H1 (cell line): ENCODE measurements at regions not wholly inside any gene's neighbourhood (a gene's known extent, or its start where the extent isn't known, plus 50 kb on each side); places are given as distances from the start of the nearest gene placed in this dataset.

Experiments
- CTCF ChIA-PET: fragments of 300-600 bp; sonication (Branson Sonifier 250); formaldehyde crosslinking; loops from one replicate; lab custom pipeline; 2021; ENCODE audit not compliant: partially characterized antibody; lab: Charles Lee
- POLR2A ChIA-PET: fragments of 300-600 bp; sonication (Branson Sonifier 250); formaldehyde crosslinking; loops from one replicate; lab custom pipeline; 2021; ENCODE audit warnings: inconsistent platforms; ENCODE audit not compliant: partially characterized antibody; lab: Charles Lee
- DNase-seq, 2 experiments: peaks; one replicate each; pipeline versions ENCODE4 v3.0.0 to v3.0.0-alpha.2; 2010 to 2022; ENCODE audit warnings: low spot score in 2 of 2, low read depth in 1 of 2, mixed read lengths in 1 of 2
- FAIRE-seq: peaks from 2 replicates; lab custom pipeline; 2011; peaks lifted over from hg19 to GRCh38; lab: Jason Lieb, UNC
- H2AFZ ChIP-seq: 2 replicates; pipeline ENCODE4 v1.8.1; 2012; ENCODE audit warnings: low read length, inconsistent platforms
- H2AK5ac ChIP-seq: 2 replicates; pipeline ENCODE4 v1.6.1; 2013; ENCODE audit warnings: low read depth, low read length
- H2BK120ac ChIP-seq: replicated peaks from 2 replicates; pipeline ENCODE3; 2013; ENCODE audit warnings: low read depth, low read length, inconsistent platforms
- H2BK12ac ChIP-seq: 2 replicates; pipeline ENCODE4 v1.6.1; 2013; ENCODE audit warnings: low read depth, low read length
- H2BK15ac ChIP-seq: 2 replicates; pipeline ENCODE4 v1.6.1; 2013; ENCODE audit warnings: low read length
- H2BK20ac ChIP-seq: 2 replicates; pipeline ENCODE4 v1.6.1; 2013; ENCODE audit warnings: low read length
- H2BK5ac ChIP-seq: 2 replicates; pipeline ENCODE4 v1.6.1; 2013; ENCODE audit warnings: low read depth, low read length
- H3K14ac ChIP-seq: 2 replicates; pipeline ENCODE4 v1.6.1; 2013; ENCODE audit warnings: inconsistent platforms; ENCODE audit not compliant: insufficient read length
- H3K18ac ChIP-seq: 2 replicates; pipeline ENCODE4 v1.6.1; 2013; ENCODE audit warnings: low read length; ENCODE audit errors: extremely low read depth
- H3K23ac ChIP-seq: 2 replicates; pipeline ENCODE4 v1.6.1; 2013; ENCODE audit warnings: inconsistent platforms; ENCODE audit not compliant: insufficient read length
- H3K23me2 ChIP-seq: 2 replicates; pipeline ENCODE4 v1.6.1; 2013; ENCODE audit warnings: low read depth, low read length
- H3K27ac ChIP-seq: 2 replicates; pipeline ENCODE4 v1.6.1; 2011; ENCODE audit warnings: low read depth, low read length, inconsistent platforms
- H3K27me3 ChIP-seq, 4 experiments: replicated peaks in 1 of 4; 1 replicate in 1 of 4; 2 replicates in 3 of 4; pipeline versions ENCODE4 v1.6.1 to v1.8.1; 2011 to 2013; ENCODE audit warnings: low read length in 3 of 4, mild to moderate bottlenecking in 3 of 4, inconsistent platforms in 2 of 4, mixed read lengths in 2 of 4, moderate library complexity in 1 of 4; ENCODE audit not compliant: control insufficient read depth in 3 of 4, insufficient read depth in 3 of 4; ENCODE audit errors: extremely low read depth in 1 of 4
- H3K36me3 ChIP-seq, 4 experiments: 2 replicates each; pipeline versions ENCODE4 v1.6.1 to v1.8.1; 2011 to 2013; ENCODE audit warnings: mild to moderate bottlenecking in 4 of 4, low read length in 3 of 4, moderate library complexity in 2 of 4, control low read depth in 1 of 4, inconsistent platforms in 1 of 4; ENCODE audit not compliant: insufficient read depth in 4 of 4, control insufficient read depth in 2 of 4
- H3K4ac ChIP-seq: replicated peaks from 2 replicates; pipeline ENCODE3; 2013; ENCODE audit warnings: low read length, low read depth, mixed read lengths, inconsistent platforms; ENCODE audit not compliant: insufficient read length
- H3K4me1 ChIP-seq, 4 experiments: replicated peaks in 1 of 4; 1 replicate in 1 of 4; 2 replicates in 3 of 4; pipeline versions ENCODE4 v1.6.1 to v1.8.1; 2011 to 2013; ENCODE audit warnings: low read length in 3 of 4, inconsistent platforms in 2 of 4, mixed read lengths in 1 of 4; ENCODE audit not compliant: insufficient read depth in 4 of 4, control insufficient read depth in 3 of 4
- H3K4me2 ChIP-seq, 2 experiments: 2 replicates each; pipeline versions ENCODE4 v1.6.1 to v1.8.1; 2011 to 2013; ENCODE audit warnings: low read depth in 2 of 2, low read length in 2 of 2, control low read depth in 1 of 2, inconsistent platforms in 1 of 2, mild to moderate bottlenecking in 1 of 2; ENCODE audit not compliant: insufficient read depth in 1 of 2
- H3K4me3 ChIP-seq, 4 experiments: fragments of 200-600, 300-600 bp in 1 of 4; sonication (generic), shearing (Covaris generic), sonication (Bioruptor Twin) in 1 of 4; 2 replicates each; pipeline versions ENCODE4 v1.5.1 to v1.8.1; 2011 to 2016; ENCODE audit warnings: low read length in 4 of 4, low read depth in 3 of 4, control low read depth in 2 of 4, inconsistent platforms in 2 of 4, mild to moderate bottlenecking in 2 of 4, mixed read lengths in 1 of 4, moderate library complexity in 1 of 4; ENCODE audit not compliant: insufficient read depth in 2 of 4; ENCODE audit errors: extremely low read depth in 1 of 4
- H3K56ac ChIP-seq: replicated peaks from 2 replicates; pipeline ENCODE3; 2013; ENCODE audit warnings: low read depth, mild to moderate bottlenecking, mixed read lengths, low read length, inconsistent platforms; ENCODE audit not compliant: insufficient read length
- H3K79me1 ChIP-seq: 2 replicates; pipeline ENCODE4 v1.6.1; 2013; ENCODE audit warnings: low read depth, low read length, control low read depth
- H3K79me2 ChIP-seq, 2 experiments: 2 replicates each; pipeline versions ENCODE4 v1.6.1 to v1.8.1; 2012 to 2013; ENCODE audit warnings: low read length in 2 of 2, mild to moderate bottlenecking in 2 of 2, inconsistent platforms in 1 of 2; ENCODE audit not compliant: insufficient read depth in 2 of 2, control insufficient read depth in 1 of 2
- H3K9ac ChIP-seq, 4 experiments: replicated peaks in 1 of 4; 1 replicate in 1 of 4; 2 replicates in 3 of 4; pipeline versions ENCODE4 v1.6.1 to v1.8.1; 2011 to 2013; ENCODE audit warnings: low read depth in 3 of 4, low read length in 3 of 4, control low read depth in 2 of 4, mild to moderate bottlenecking in 2 of 4, moderate library complexity in 2 of 4, inconsistent platforms in 1 of 4; ENCODE audit errors: extremely low read depth in 1 of 4
- H3K9me3 ChIP-seq, 2 experiments: 2 replicates each; pipeline versions ENCODE4 v1.6.1 to v1.8.1; 2012 to 2013; ENCODE audit warnings: mild to moderate bottlenecking in 2 of 2, moderate library complexity in 2 of 2, control low read depth in 1 of 2, inconsistent platforms in 1 of 2, low read depth in 1 of 2, low read length in 1 of 2, mixed read lengths in 1 of 2; ENCODE audit not compliant: insufficient read depth in 2 of 2
- H4K20me1 ChIP-seq, 2 experiments: replicated peaks in 1 of 2; 2 replicates each; pipeline versions ENCODE3 to v1.8.1; 2011 to 2013; ENCODE audit warnings: inconsistent platforms in 2 of 2, low read length in 2 of 2, mild to moderate bottlenecking in 1 of 2; ENCODE audit not compliant: insufficient read depth in 2 of 2, control insufficient read depth in 1 of 2
- H4K5ac ChIP-seq: 2 replicates; pipeline ENCODE4 v1.6.1; 2013; ENCODE audit warnings: low read length, low read depth, mixed read lengths, inconsistent platforms; ENCODE audit not compliant: insufficient read length
- H4K8ac ChIP-seq: 2 replicates; pipeline ENCODE4 v1.8.0; 2013; ENCODE audit warnings: mild to moderate bottlenecking, moderate library complexity, low read length, inconsistent platforms; ENCODE audit not compliant: insufficient read depth; ENCODE audit errors: extremely low read depth
- H4K91ac ChIP-seq: replicated peaks from 2 replicates; pipeline ENCODE3; 2013; ENCODE audit warnings: low read length, mixed read lengths, inconsistent platforms; ENCODE audit not compliant: insufficient read length
- BACH1 ChIP-seq: IDR thresholded peaks from 2 replicates; pipeline ENCODE4 v1.6.1; 2012; ENCODE audit warnings: low read length, improper control_type of control experiment
- CEBPB ChIP-seq: IDR thresholded peaks from 2 replicates; pipeline ENCODE4 v1.6.1; 2012; ENCODE audit warnings: low read depth, low read length
- KDM5A ChIP-seq: fragments of 200-600 bp; IDR thresholded peaks from 2 replicates; pipeline ENCODE4 v1.7.1; 2012; ENCODE audit warnings: mild to moderate bottlenecking, low read length, inconsistent platforms, mixed read lengths
- POLR2A ChIP-seq, 2 experiments: IDR thresholded peaks; 1 replicate in 1 of 2; 2 replicates in 1 of 2; pipeline ENCODE4 v1.6.1; 2011; ENCODE audit warnings: low read depth in 2 of 2, low read length in 2 of 2, mild to moderate bottlenecking in 2 of 2; ENCODE audit errors: control extremely low read depth in 1 of 2
- RAD21 ChIP-seq, 2 experiments: IDR thresholded peaks in 1 of 2; conservative IDR thresholded peaks in 1 of 2; 2 replicates each; pipeline ENCODE4 v1.6.1; 2011; ENCODE audit warnings: low read depth in 2 of 2, low read length in 2 of 2, improper control_type of control experiment in 1 of 2, inconsistent platforms in 1 of 2, mild to moderate bottlenecking in 1 of 2, moderate library complexity in 1 of 2
- RBBP5 ChIP-seq: IDR thresholded peaks from 2 replicates; pipeline ENCODE4 v1.7.1; 2012; ENCODE audit warnings: low read depth, mild to moderate bottlenecking, inconsistent platforms, low read length, moderate library complexity, borderline replicate concordance
- RNF2 ChIP-seq: fragments of 200-900, 300-1000 bp; sonication (generic); IDR thresholded peaks from 2 replicates; pipeline ENCODE4 v1.7.1; 2016; ENCODE audit warnings: borderline replicate concordance, low read depth, mild to moderate bottlenecking, antibody characterized with exemption, low read length; ENCODE audit not compliant: poor library complexity, severe bottlenecking; ENCODE audit errors: missing control alignments
- SAP30 ChIP-seq: fragments of 300-600 bp; sonication (generic); IDR thresholded peaks from 2 replicates; pipeline ENCODE4 v1.7.1; 2012; ENCODE audit warnings: low read length, moderate library complexity, mild to moderate bottlenecking, inconsistent platforms; ENCODE audit not compliant: insufficient read depth, insufficient replicate concordance
- USF2 ChIP-seq: IDR thresholded peaks from 2 replicates; pipeline ENCODE4 v1.6.1; 2011; ENCODE audit warnings: low read length, improper control_type of control experiment
- WGBS, 2 experiments: shearing (Covaris generic) in 1 of 2; methylation state at CpG; one replicate each; pipeline versions ENCODE4 v1.1.6 to v1.1.7; 2013 to 2015; ENCODE audit warnings: low lambda C conversion rate in 2 of 2, mixed read lengths in 2 of 2, inconsistent platforms in 1 of 2, low coverage in 1 of 2, missing lambda C conversion rate in 1 of 2; ENCODE audit not compliant: insufficient replicate concordance in 2 of 2, insufficient coverage in 1 of 2, insufficient read length in 1 of 2; ENCODE audit errors: extremely low coverage in 1 of 2, missing lambda C conversion rate in 1 of 2; 5-methylcytosine and 5-hydroxymethylcytosine counted together

- Histone ChIP-seq H4K20me1 (no peaks in the 10 kb centered on the region), H2AK5ac (no peak overlapping the region), H3K23ac (no peak overlapping the region), H2BK12ac (no peak overlapping the region), H3K4me2 (peak overlapping the region; percentile 69 to 86), H2BK120ac (no peak overlapping the region), H3K27ac (no peak overlapping the region), H3K79me1 (no peaks in the 10 kb centered on the region), H3K4me3 (peak overlapping the region in 3 of 4 experiments; percentile 85 to 89 (median 87); a peak in 5 of 8 replicates), H4K8ac (no peak overlapping the region), H3K14ac (no peak overlapping the region), H4K5ac (no peak overlapping the region), H2BK20ac (no peak overlapping the region), H3K79me2 (no peaks in the 10 kb centered on the region), H3K9ac (no peak overlapping the region), H3K56ac (no peak overlapping the region), H2AFZ (no peak overlapping the region), H3K4me1 (no peaks in the 10 kb centered on the region; a peak in 2 of 7 replicates), H3K4ac (no peak overlapping the region), H2BK15ac (0 out of 2 replicates have a peak overlapping the region, but pooled peaks have one; percentile 31), H3K27me3 (no peaks in the 10 kb centered on the region), H2BK5ac (no peak overlapping the region), H3K9me3 (no peaks in the 10 kb centered on the region; a peak in 1 of 4 replicates), H3K23me2 (no peaks in the 10 kb centered on the region), H3K18ac (peak overlapping the region; percentile 39; the same call in 1 of the 2 replicates), H4K91ac (no peak overlapping the region), H3K36me3 (no peaks in the 10 kb centered on the region)
- CTCF ChIA-PET: interaction anchor here (0.6 to 2.5 kb wide), 6 partner anchors 9 to 47 kb away, joined by 3 to 15 read pairs (median 3); no protein-coding TSS in a partner anchor
- FAIRE-seq: no peak
- POLR2A ChIA-PET: no interaction called here
- TF ChIP-seq SAP30 (no peak), USF2 (no peak), RNF2 (no peak), RBBP5 (no peak), RAD21 (IDR thresholded peaks at IDR 0.05 in 1 of 2, conservative IDR thresholded peaks at IDR 0.05 in 1 of 2; ENCODE audit: low read depth in 2 of 2, low read length in 2 of 2) (no peak), KDM5A (no peak), BACH1 (no peak), POLR2A (IDR thresholded peaks at IDR 0.05; ENCODE audit: control extremely low read depth in 1 of 2, low read depth in 2 of 2, low read length in 2 of 2) (no peak), CEBPB (no peak)
- peak in 1 of 2 experiments; percentile 23 for DNase-seq
- WGBS, 2 experiments: 84% methylated on average over 7 of the region's 7 CpGs; no CpG with 5 or more reads in 1 of the 2 experiments
Observed at GRCh38 chr2:129876541-129876940, 102.9 kb upstream of the RAB6C start.
